Esophagus squamous epithelium (tissue), 5 donors: ENCODE measurements at regions not wholly inside any gene's neighbourhood (a gene's known extent, or its start where the extent isn't known, plus 50 kb on each side); places are given as distances from the start of the nearest gene placed in this dataset.

ENCODE experiments used
- DNase-seq: peaks from one replicate; lab custom pipeline; 2025; lab: John Stamatoyannopoulos, UW
- H3K27ac ChIP-seq, 4 donors: fragments of 200-600 bp; sonication (generic); one replicate each; pipeline ENCODE4 v1.5.1; 2016 to 2019; ENCODE audit warnings: mild to moderate bottlenecking in 1 of 4
- H3K27me3 ChIP-seq, 4 donors: fragments of 200-600 bp; sonication (generic); 1 replicate in 3 of 4; 2 replicates in 1 of 4; pipeline versions ENCODE4 v1.5.1 to v1.6.0; 2017 to 2021; ENCODE audit warnings: antibody characterized with exemption in 1 of 4
- H3K36me3 ChIP-seq, 3 donors: fragments of 200-600 bp; sonication (generic); one replicate each; pipeline ENCODE4 v1.5.1; 2016 to 2019
- H3K4me1 ChIP-seq, 3 donors: fragments of 200-600 bp; sonication (generic); one replicate each; pipeline ENCODE4 v1.5.1; 2017 to 2019
- H3K4me3 ChIP-seq, 4 donors: fragments of 200-600 bp; sonication (generic); 1 replicate in 3 of 4; 2 replicates in 1 of 4; pipeline ENCODE4 v1.5.1; 2016 to 2019; ENCODE audit warnings: mild to moderate bottlenecking in 2 of 4, moderate library complexity in 1 of 4
- H3K9me3 ChIP-seq, 3 donors: fragments of 200-600 bp; sonication (generic); one replicate each; pipeline ENCODE4 v1.5.1; 2016 to 2019
- POLR2A ChIP-seq, 4 donors: fragments of 450-650 bp; IDR thresholded peaks; one replicate each; pipeline ENCODE4 v1.6.1; 2017; ENCODE audit warnings: antibody characterized with exemption in 4 of 4, mild to moderate bottlenecking in 4 of 4, moderate library complexity in 3 of 4
- WGBS, 2 donors: methylation state at CpG; one replicate each; pipeline ENCODE4 v1.1.5; 2018; 5-methylcytosine and 5-hydroxymethylcytosine counted together
- intact Hi-C: fragments of 100-400 bp; cut with DNase I; formaldehyde crosslinking; loops from one replicate; pipeline ENCODE4 v1.15.0; 2022
- TF ChIP-seq, protein P1 (sequence below), 6 experiments: fragments of 450-650 bp in 4 of 6; fragments of 200-600 bp in 2 of 6; sonication (generic) in 2 of 6; IDR thresholded peaks; one replicate each; pipeline ENCODE4 v1.5.1; 2016 to 2019; ENCODE audit warnings: antibody characterized with exemption in 6 of 6, mild to moderate bottlenecking in 4 of 6, moderate library complexity in 4 of 6
- donor health status: DM: yes; HTN: yes; CAD: no.

GRCh38 chr2:239833269-239834109 lies 191.7 kb downstream of the NDUFA10 start:
- WGBS, 2 donors = 88 to 93% methylated on average over 16 to 19 of the region's 21 CpGs
- no peak for DNase-seq

GRCh38 chr2:239832490-239833268 lies 192.5 kb downstream of the NDUFA10 start:
- intact Hi-C loops = no loop called here
- H3K9me3 ChIP-seq = peaks cover 0 to 6% (median 3%) of the 10 kb centered on the region in 3 donors
- no peak overlapping the region for H3K4me3 ChIP-seq
- H3K27me3 ChIP-seq = peaks cover 0 to 26% (median 0%) of the 10 kb centered on the region in 4 donors
- no peak overlapping the region for H3K27ac ChIP-seq
- 56 to 67% methylated on average over 10 to 18 of the region's 19 CpGs for WGBS, 2 donors
- peaks cover 5 to 23% (median 10%) of the 10 kb centered on the region in 3 donors for H3K4me1 ChIP-seq
- no peak for DNase-seq
- H3K36me3 ChIP-seq = no peaks in the 10 kb centered on the region
- TF ChIP-seq, protein P1, sequence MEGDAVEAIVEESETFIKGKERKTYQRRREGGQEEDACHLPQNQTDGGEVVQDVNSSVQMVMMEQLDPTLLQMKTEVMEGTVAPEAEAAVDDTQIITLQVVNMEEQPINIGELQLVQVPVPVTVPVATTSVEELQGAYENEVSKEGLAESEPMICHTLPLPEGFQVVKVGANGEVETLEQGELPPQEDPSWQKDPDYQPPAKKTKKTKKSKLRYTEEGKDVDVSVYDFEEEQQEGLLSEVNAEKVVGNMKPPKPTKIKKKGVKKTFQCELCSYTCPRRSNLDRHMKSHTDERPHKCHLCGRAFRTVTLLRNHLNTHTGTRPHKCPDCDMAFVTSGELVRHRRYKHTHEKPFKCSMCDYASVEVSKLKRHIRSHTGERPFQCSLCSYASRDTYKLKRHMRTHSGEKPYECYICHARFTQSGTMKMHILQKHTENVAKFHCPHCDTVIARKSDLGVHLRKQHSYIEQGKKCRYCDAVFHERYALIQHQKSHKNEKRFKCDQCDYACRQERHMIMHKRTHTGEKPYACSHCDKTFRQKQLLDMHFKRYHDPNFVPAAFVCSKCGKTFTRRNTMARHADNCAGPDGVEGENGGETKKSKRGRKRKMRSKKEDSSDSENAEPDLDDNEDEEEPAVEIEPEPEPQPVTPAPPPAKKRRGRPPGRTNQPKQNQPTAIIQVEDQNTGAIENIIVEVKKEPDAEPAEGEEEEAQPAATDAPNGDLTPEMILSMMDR (IDR thresholded peaks at IDR 0.05) = no peak
- no peak for TF ChIP-seq POLR2A (IDR thresholded peaks at IDR 0.05)

More at GRCh38 chr2:239833269-239834109, 191.7 kb downstream of the NDUFA10 start:
- no peak for TF ChIP-seq POLR2A (IDR thresholded peaks at IDR 0.05)
- TF ChIP-seq, protein P1 (IDR thresholded peaks at IDR 0.05) = no peak
- no peaks in the 10 kb centered on the region for H3K36me3 ChIP-seq
- intact Hi-C loops = no loop called here
- H3K27ac ChIP-seq = no peak overlapping the region
- no peak overlapping the region for H3K4me3 ChIP-seq
- H3K4me1 ChIP-seq = peaks cover 5 to 23% (median 10%) of the 10 kb centered on the region in 3 donors
- H3K27me3 ChIP-seq = peaks cover 0 to 19% (median 0%) of the 10 kb centered on the region in 4 donors
- H3K9me3 ChIP-seq = peaks cover 0 to 6% (median 3%) of the 10 kb centered on the region in 3 donors

GRCh38 chr2:239831861-239832489 lies 193.2 kb downstream of the NDUFA10 start:
- Histone ChIP-seq H3K27me3 (peaks cover 0 to 32% (median 0%) of the 10 kb centered on the region in 4 donors), H3K36me3 (no peaks in the 10 kb centered on the region), H3K4me1 (peaks cover 5 to 23% (median 10%) of the 10 kb centered on the region in 3 donors), H3K4me3 (no peak overlapping the region), H3K9me3 (peaks cover 0 to 6% (median 3%) of the 10 kb centered on the region in 3 donors), H3K27ac (no peak overlapping the region)
- intact Hi-C loops = no loop called here
- DNase-seq = no peak
- no peak for TF ChIP-seq POLR2A (IDR thresholded peaks at IDR 0.05)
- TF ChIP-seq, protein P1 (IDR thresholded peaks at IDR 0.05) = no peak
- WGBS, 2 donors = 41 to 76% methylated on average over 4 of the region's 4 CpGs

DNA sequence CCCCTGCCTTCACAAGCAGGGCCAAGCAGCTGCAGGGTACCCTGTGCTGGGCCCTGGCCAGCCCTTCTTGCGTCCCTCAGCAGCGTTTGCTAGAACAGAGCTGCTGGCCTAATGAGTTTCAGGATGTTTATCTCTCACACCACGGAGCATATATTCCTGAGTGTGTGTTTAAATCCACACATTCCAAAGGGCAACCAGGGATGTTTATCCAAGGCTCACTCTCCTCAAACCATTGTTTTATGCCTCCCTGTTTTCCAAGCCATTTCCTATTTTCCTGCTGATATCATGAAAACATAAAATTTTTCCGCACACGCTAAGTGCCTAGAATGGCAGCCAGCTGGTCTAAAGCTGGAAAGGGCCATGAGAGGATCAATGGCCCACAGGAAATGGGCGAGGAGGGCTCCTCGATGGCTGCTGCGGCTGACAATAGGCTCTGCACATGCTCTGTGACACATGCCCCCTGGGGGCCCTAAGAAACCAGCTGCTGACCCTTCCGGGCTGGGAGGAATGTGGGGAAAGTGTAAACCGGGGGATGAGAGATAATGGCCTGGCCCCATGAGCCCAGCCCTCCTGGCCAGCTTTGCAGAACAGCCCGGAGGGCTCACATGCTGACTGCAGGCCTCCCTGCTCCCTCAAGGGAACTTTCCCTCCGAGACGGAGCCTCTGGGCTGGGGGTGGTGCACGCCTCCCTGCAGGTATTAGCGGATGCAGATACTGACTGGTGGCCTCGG lies 194.0 kb downstream of the NDUFA10 start:
- TF ChIP-seq, protein P1 (IDR thresholded peaks at IDR 0.05) = no peak
- no peak for TF ChIP-seq POLR2A (IDR thresholded peaks at IDR 0.05)
- DNase-seq = no peak
- intact Hi-C loops = no loop called here
- Histone ChIP-seq H3K9me3 (no peaks in the 10 kb centered on the region), H3K36me3 (no peaks in the 10 kb centered on the region), H3K27me3 (peaks cover 0 to 33% (median 0%) of the 10 kb centered on the region in 4 donors), H3K4me3 (no peak overlapping the region), H3K27ac (peak overlapping the region in 2 of 4 donors; percentile 9 to 10), H3K4me1 (peaks cover 5 to 23% (median 10%) of the 10 kb centered on the region in 3 donors)
- 60 to 68% methylated on average over 6 to 8 of the region's 16 CpGs for WGBS, 2 donors
